M059J (cell line): ENCODE measurements at regions not wholly inside any gene's neighbourhood (a gene's known extent, or its start where the extent isn't known, plus 50 kb on each side); places are given as distances from the start of the nearest gene placed in this dataset.
A peak's percentile ranks its signal among the peaks of the same experiment; 100 is the strongest.

Source experiments
- DNase-seq: peaks from one replicate; pipeline ENCODE4 v3.0.0-alpha.2; 2012; ENCODE audit warnings: low read depth

DNA sequence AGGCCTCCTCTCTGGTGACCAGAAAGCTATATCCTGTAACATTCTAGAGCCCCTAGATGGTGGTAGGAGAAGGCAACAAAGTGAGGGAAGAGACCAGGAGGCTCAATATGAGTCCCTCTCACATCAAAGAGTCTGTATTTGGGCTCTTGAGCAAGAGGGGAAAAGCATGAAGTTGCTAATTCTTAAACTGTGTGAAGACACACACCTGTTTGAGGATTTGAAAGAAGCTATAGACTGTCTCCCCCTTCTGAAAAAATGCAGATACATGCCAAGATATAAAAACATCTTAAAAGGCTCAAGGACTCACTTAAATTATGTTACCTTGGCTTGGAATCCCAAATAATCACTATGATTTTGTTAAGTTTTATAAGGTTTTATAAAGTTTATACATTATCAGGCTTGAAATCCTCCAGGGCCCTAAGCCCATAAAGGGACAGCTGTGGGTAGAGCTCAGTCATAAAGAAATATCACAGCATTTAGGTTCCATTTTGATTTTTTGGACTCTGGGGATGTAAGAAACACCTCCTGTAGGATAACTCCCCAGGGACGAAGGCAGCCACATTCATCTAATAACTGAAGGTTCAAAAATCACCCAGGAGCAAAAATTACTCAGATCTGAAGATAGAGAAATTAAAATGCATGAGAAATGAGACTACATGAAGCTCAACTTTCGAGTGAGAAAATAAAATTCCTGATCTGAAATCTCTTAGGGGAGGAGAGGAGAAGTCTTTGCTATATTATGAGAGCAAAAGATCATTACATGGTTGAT lies 136.1 kb upstream of the LGALSL start:
- DNase-seq = no peak

DNA sequence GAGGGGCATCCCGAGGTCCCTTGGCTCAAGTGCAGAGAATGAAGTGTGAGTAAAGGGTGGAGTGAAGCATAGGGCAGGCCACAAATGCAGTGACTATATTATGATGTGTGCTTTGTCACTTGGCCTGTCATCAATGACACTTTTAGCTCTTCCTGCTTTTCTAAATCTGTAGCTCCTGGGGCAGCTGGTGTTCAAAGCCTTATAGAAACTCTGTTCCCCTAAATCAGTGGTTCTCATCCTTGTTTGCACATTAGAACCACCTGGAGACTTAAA lies 135.6 kb upstream of the LGALSL start:
- no peak for DNase-seq

DNA sequence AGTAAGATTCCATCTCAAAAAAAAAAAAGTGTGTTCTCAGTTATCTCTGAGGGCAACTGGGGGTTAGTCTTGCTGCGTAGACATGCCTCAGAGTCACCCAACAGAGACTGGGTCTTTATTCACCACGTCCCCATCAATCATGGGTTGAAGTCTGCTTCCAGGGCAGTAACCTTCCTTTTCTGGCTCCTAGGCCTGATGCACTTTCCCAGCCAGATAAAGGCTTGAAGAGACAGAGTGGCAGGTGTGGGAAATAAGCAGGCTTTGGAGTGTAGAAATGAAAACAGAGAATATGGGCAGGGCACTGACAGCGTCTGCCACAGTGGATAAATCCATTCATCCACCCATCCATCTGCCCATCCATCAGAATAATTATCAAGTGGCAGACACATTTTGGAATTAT lies 134.1 kb upstream of the LGALSL start:
- no peak for DNase-seq

DNA sequence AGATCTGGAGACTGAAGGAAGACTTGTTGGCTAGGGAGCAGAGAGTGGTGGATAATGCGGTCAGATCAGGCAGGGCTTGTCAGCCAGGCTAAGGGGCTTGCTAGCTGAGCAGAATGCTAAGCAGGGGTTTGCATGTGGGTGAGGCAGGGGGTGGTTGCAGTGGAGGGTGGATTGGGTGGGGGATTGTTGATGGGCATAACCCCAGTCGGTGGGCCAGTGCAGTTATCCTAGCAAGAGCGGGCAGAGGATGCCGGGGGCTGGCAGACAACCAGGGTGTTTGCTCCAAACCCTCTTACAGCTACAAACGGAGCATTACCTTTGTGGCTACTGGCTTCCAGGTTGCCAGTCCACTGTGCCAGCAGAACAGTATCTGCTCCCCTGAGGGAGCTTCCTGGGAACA lies 131.5 kb upstream of the LGALSL start:
- no peak for DNase-seq

DNA sequence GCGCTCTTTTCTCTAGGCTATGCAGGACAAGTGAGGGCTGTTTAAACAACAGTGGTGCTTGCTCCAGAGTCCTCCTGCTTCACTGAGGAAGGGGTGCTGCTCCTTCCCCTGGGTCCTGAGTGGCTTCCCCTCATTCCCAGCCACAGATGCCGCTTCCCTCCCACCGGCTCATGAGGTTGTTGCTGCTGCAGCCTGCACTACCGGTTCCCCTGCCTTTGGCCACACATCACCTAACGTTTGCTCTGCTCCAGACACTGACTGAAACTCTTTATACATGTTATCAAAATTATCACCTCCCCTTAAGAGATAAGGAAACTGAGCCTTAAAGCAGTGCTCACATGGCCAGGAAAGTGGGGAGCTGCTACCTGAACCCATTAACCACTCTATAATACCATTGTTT lies 130.8 kb upstream of the LGALSL start:
- no peak for DNase-seq

DNA sequence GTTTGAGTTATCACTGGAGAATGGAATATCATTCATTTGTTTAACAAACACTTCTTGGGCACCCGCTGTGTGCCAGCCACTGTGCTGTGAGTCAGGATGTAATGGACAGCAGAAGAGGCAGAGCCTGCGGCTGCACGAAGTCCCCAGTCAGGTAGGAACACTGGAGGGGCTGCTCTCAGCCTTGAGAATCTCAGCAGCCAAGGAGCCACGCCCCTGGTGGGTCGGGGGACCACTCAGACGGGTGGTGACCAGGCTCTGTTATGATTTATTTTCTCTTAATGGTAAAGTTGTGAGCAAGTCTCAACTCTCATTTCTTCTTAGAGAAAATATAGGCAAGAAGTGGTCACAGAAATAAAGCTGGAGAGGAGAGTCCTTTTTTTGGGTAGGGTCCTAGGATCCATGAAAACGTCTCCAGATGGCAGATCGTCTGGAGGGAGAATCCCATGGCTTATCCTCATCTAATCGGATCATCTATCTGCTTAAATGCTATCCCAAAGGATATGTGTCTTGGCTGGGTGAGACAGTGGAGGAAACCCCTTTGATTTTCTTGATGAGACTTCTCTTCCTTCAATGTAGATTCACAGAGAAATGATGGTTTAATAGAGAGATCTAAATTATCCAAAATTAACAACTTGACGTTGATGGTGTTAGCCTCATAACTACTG lies 129.1 kb upstream of the LGALSL start:
- DNase-seq = no peak

DNA sequence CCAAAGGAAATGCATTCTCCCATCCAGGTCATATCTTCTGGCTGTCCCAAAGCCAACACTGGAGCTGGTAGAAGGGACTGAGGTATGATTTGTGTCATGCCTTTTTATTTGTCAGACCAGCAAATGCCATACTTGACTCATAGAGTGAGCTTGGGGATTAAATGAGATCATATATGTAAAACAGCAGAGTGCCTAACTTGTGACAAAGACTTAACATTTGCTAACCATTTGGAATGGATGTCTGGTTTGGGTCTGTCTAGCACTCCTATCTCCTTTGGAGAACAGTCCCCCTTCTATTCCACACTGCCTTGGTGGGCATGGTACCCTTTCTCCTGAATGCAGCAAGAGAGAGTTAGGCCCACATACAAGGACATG lies 128.5 kb upstream of the LGALSL start:
- DNase-seq = no peak

DNA sequence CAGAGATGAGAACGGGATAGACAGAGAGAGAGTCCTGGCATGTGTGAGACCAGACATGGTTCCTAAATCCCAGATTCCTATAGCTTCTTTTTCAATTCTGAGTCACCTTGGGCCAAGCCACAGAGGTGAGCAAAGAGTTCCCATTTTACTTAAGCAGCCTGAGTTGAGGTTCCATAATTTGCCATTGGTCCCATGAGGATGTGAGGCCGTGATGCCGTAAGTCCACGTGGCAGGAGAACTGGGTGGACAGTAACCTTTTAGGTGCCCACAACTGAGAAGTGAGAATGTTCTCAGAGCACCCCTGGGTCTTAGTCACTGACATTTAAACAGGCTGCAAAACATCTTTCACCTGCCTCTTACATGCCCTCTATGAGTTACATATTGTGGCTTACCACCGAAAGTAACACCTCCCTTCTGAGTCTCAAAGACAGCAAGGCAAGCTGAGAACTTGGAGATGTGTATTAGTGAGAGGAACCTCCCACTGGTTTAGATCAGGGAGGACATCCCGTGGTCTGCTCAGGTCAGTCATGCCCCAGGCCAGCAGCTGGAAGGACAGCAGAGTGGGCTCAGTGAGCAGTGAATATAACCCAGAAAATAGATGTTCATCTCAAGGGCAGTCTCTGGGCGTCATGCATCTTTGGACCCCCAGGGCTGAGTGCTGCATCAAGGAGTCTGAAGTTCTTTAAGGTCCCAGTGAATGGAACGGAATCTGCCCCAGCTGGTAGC lies 127.9 kb upstream of the LGALSL start:
- no peak for DNase-seq

DNA sequence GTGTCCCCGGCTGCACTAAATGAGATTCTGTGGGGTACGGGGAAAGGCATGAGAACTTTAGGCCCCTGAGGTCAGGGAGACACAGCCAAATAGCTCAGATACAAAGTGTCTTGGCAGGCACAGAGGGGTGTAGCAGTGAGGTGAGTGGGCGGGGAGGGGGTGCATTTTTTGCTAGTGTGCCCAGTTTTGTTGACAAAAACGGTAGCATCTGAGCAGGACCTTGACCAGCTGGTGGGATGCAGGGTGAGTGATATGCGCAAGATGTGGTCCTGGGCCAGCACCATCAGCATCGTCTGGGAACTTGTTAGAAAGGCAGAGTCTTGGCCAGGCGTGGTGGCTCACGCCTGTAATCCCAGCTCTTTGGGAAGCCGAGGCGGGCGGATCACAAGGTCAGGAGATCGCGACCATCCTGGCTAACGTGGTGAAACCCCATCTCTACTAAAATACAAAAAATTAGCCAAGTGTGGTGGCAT lies 127.3 kb upstream of the LGALSL start:
- no peak for DNase-seq

DNA sequence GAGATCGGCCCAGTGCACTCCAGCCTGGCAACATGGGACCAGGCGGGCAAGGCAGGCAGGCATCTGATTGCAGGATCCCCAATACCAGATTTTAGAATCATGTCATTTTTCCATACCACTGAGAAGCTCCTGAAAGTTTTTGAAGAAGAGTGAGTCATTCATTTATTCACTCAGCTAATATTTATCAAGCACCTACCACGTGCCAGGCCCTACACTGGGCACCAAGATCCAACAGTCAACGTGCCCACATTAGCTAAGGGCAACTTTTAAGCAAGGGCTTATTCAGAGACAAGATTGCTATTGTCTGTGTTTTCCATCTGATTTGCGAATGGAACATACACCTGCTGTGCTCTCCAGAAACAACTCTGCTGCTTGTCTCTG lies 126.8 kb upstream of the LGALSL start:
- DNase-seq = no peak

DNA sequence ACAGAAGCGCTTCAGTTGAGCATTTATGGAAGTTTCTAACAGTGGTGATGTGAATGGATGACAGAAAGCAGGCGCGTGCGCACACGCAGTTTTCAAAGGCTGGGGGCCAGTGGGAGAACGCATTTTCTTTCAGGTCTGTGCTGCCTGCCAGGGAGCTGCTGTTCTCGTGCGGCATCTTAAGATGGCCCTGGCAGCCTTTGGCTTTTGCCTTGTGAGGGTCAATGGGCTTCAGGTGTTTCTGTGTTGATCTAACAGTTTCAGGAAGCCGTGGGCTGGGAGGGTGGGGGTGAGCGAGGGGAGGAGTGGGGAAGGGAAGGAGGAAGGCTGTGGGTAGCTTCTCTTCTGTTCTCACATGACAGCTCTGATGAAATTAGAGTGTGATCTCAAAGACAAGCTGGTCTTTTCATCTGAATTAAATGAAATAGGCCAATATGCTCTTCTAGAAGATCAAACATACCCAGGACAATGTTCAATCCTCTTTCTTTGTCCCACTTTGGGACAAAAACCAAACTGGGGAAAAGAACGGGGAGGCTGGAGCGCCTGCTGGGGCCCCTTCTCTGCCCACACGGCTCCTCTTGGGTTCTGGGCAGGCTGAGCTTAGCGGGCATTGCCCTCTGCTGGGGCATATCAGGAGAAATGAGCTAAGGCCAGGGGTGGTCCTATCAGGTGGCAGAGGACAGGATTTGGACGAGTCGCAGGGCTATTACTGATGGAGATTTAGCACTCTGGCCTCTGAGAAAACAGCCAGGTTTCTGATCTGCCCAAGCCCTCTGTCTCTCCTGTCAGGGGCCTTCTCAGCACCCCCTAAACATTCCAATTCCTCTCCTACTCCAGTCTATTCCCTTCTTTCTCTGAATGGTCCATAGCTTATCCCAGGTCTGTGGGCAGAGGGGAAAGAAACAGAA lies 126.2 kb upstream of the LGALSL start:
- DNase-seq = peak; percentile 39

DNA sequence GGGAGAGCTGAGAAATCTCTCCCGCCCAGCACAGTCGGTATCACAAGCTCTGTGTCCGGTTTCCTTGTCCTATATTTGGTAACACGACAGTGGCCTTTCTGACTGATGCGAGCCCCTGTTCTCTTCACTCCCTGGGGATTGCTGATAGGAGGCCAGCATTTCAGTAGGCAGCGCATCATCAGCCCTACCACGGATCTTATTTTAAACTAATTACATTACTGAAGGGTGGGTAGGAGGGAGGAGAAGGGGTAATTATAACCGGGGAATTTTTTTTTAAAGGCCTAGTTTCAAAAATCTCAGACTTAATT lies 125.6 kb upstream of the LGALSL start:
- no peak for DNase-seq

DNA sequence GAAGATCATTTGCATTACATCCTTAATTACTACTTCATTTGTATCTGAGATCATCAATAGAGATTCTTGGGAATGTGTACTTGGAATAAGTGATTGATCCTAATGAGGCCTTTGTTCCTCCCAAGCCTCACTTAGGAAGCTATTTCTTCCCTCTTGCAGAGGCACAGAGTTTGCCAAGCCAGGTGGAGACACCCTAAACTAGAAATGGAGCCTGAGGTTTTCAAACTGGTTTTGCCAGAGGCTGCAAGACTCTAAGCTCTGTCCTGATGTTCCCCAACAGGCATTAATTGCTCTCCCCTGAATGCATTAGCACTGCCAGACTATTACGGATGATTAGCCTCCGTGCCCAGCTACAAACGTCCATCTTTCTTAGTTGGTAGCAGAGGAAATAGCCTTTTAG lies 125.2 kb upstream of the LGALSL start:
- DNase-seq = no peak

DNA sequence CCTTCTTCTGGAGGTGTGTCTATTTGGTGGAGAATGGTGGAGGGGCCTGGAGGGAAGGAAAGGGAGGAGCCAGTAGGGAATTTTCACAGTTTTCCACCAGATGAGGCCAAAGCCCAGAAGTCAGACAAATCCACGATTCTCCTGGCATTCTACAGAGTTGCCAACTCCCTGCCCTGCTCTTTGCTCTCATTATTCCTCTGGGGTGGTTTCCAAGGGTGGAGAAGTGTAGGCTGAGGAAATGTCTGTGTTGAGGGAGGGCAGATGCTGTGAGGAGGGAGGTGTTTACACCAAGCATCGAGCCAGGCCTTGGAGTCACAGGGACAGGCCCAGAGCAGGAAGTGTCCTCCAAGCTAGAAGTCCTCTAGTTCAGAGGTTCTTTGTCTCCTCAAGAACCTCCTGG lies 124.1 kb upstream of the LGALSL start:
- no peak for DNase-seq

DNA sequence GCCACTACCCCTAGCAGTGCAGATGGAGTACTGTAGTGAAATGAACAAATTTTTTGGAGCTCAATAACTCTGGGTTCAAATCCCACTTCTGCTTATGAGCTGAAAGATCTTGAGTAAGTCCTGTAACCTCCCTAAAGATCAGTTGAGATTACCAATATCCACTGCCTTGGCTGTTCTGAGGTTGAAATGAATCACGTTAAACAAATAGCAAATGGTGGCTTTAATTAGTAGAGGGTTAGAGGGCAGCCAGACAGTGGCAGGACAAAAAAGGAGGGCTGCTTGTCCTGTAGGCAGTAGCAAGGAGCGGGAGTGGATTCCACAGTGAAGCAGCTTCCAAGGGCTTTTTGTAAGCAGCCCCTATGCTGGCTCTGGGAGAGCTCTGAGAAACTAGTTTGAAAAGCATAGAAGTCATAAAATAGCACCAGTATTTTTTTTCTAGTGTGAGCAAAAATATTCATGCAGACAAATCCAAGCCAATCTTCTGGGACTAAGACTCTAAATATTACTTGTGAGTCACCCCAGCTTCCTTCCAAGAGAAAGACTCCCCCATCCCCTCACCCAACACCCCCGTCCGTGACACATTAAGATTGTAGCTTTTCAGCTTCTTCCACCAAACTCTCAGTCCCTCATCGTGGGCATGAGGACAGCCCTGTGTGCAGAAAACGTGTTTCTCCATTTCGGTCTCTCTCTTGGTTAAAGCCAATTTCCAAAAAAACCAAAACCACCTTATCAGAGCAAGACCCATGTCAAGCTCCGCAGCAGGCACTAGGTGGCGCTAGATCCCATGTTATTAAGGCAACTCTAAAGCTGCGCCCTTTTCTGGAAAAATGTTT lies 123.5 kb upstream of the LGALSL start:
- DNase-seq = peak; percentile 72

DNA sequence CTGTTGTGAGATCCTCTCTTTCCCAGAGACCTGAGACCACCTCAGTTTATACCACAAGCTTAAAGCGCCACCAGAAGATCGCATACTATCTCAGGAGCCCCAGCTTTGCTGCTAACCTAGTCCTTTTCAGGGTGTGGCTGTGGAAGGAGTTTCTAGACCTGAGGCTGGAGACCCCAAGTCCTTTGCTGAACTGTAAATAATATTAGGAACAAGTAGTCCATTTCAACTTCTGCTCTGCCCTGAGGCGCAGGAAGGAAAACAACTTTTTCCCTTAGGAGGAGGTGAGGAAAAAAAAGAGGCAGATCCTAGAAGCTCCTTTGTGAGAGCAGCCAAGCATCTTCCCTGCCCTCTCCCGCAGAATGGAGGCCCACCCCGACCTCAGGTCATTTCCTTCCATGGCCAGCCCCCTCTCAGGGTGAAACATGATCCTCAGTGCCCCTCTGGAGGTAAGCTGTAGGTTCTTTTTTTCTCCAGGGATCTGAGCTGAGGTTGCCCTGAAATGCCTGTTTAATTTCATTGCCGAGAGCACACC lies 122.8 kb upstream of the LGALSL start:
- no peak for DNase-seq

DNA sequence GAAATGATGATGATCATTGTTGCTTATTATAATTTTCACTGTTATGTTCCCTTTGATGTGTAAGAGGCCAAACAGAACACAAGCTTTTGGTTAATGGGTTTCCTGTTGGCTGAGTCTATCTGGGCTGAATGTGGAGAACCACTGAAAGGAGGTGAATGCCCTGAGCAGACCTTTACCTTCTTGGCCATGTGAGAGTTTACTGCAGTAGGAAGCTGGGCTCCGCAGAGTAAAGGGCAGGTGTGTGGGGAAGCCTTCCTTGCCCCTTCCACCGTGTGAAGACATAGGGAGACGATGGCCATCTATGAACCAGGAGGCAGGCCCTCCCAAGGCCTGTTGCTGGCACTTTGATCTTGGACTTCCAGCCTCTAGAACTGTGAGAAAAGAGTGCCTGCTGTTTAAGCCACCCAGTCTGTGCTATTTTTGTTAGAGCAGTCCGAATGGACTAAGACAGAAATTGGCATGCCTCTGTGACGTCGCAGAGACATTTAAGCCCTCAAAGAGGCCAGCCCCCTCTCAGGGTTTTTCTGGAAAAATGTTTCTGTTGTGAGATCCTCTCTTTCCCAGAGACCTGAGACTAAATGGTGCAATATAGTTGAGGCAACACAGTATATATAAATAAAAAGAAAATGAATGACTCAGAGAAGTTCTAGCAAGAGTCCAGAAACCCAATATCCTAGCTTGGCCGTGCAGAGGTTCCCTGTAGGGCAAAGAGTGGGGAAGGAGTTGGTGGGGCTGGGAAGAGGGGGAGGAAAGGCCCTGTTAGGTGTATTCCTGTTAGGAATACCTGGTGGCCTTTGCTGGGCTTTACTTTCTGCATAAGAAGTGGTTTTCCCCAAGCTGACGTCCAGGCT lies 121.9 kb upstream of the LGALSL start:
- DNase-seq = no peak

DNA sequence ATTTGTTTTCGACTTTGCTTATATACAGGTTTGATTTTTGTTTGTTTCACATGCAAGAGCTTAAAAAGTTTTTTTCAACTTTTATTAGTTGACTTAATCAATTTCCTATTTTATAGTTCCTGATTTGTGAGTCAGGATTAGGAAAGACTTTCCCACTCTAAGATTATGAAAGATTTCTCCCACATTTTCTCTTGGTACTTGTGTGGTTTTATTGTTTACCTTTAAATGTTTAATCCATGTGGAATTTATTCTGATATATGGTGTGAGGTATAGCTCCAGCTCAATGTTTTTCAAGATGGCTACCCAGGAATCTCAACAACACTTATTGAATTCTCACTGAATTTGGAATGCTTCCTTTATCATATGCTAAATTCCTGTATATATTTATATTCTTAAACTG lies 117.8 kb upstream of the LGALSL start:
- DNase-seq = no peak

DNA sequence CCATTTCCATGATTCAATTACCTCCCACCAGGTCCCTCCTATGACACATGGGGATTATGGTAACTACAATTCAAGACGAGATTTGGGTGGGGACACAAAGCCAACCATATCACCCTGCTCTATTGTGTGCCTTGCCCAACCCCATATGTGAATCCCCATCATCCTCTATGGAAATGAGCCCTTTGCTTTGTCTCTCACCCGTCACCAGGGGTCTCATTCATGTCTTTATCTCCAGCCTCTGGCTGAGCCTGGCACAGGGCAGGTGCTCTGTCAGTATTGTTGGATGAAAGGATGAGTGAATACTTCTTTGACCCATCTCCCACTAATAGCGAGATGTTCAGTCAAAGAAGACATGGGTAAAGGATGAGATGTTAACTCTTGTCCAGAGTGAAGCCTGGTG lies 116.6 kb upstream of the LGALSL start:
- no peak for DNase-seq

DNA sequence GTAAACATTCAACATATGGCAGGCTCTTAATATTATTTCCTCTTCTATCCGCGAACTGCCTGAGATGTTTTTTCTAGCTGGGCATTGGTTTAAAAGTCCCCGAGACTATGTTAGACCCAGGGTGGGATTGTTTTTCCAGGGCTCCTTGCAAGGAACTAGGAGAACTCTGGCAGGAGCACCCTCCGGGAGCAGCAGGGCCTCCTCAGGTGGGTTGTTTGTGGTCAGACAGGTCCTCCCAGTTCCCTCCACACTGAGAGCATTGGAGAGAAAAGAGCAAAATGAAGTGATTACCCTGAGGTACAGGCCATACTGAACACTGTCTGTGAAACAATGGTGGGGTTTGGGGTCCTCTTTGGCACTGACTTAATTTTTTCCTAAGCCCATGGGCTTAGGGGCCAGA lies 115.9 kb upstream of the LGALSL start:
- no peak for DNase-seq
